Mesendoderm (in vitro differentiated cells): ENCODE measurements at regions not wholly inside any gene's neighbourhood (a gene's known extent, or its start where the extent isn't known, plus 50 kb on each side); places are given as distances from the start of the nearest gene placed in this dataset.

Source experiments
- DNase-seq: peaks from one replicate; pipeline ENCODE4 v3.0.0; 2013
- H2AK5ac ChIP-seq: 2 replicates; pipeline ENCODE4 v1.6.1; 2013; ENCODE audit warnings: low read length, inconsistent platforms
- H2BK120ac ChIP-seq: 2 replicates; pipeline ENCODE4 v1.6.1; 2013; ENCODE audit warnings: low read depth, mild to moderate bottlenecking, low read length, moderate library complexity, mixed read lengths
- H2BK15ac ChIP-seq: replicated peaks from 2 replicates; pipeline ENCODE4 v1.6.1; 2013; ENCODE audit warnings: low read depth, mild to moderate bottlenecking, moderate library complexity
- H2BK5ac ChIP-seq: 2 replicates; pipeline ENCODE4 v1.6.1; 2013; ENCODE audit warnings: low read length, inconsistent platforms
- H3K18ac ChIP-seq: 2 replicates; pipeline ENCODE4 v1.6.1; 2013; ENCODE audit warnings: mild to moderate bottlenecking, low read length, mixed read lengths
- H3K23ac ChIP-seq: one replicate; pipeline ENCODE4 v1.6.1; 2013; ENCODE audit warnings: low read length
- H3K27ac ChIP-seq: 2 replicates; pipeline ENCODE4 v1.5.1; 2013; ENCODE audit warnings: low read depth, mild to moderate bottlenecking, inconsistent platforms, low read length, moderate library complexity
- H3K27me3 ChIP-seq: 2 replicates; pipeline ENCODE4 v1.6.1; 2013; ENCODE audit warnings: low read length, control low read depth, mild to moderate bottlenecking, inconsistent platforms; ENCODE audit not compliant: insufficient read depth, poor library complexity
- H3K36me3 ChIP-seq: 2 replicates; pipeline ENCODE4 v1.6.1; 2013; ENCODE audit warnings: low read length, inconsistent platforms; ENCODE audit not compliant: control insufficient read depth, insufficient read depth
- H3K4ac ChIP-seq: one replicate; pipeline ENCODE4 v1.6.1; 2013; ENCODE audit warnings: low read depth, mild to moderate bottlenecking, low read length, moderate library complexity
- H3K4me1 ChIP-seq: 2 replicates; pipeline ENCODE4 v1.6.1; 2013; ENCODE audit warnings: low read depth, low read length, inconsistent platforms; ENCODE audit not compliant: control insufficient read depth
- H3K4me2 ChIP-seq: 2 replicates; pipeline ENCODE4 v1.6.1; 2013; ENCODE audit warnings: low read length
- H3K4me3 ChIP-seq: 2 replicates; pipeline ENCODE4 v1.5.1; 2013; ENCODE audit warnings: mild to moderate bottlenecking, low read length
- H3K56ac ChIP-seq: one replicate; pipeline ENCODE4 v1.6.1; 2013; ENCODE audit warnings: low read length
- H3K79me1 ChIP-seq: 2 replicates; pipeline ENCODE4 v1.6.1; 2013; ENCODE audit warnings: low read length, inconsistent platforms
- H3K79me2 ChIP-seq: 2 replicates; pipeline ENCODE4 v1.6.1; 2013; ENCODE audit warnings: mild to moderate bottlenecking, low read length; ENCODE audit not compliant: control insufficient read depth, insufficient read depth
- H3K9ac ChIP-seq: 2 replicates; pipeline ENCODE4 v1.6.1; 2013; ENCODE audit warnings: low read length, inconsistent platforms
- H4K5ac ChIP-seq: one replicate; pipeline ENCODE4 v1.6.1; 2013; ENCODE audit warnings: low read length
- H4K8ac ChIP-seq: one replicate; pipeline ENCODE4 v1.6.1; 2013; ENCODE audit warnings: low read depth, mild to moderate bottlenecking, control low read depth, low read length, moderate library complexity
- WGBS: extraction: QIAGEN DNeasy Blood & Tissue Kit; methylation state at CpG from one replicate; pipeline ENCODE4 v1.1.7; 2013; ENCODE audit warnings: low lambda C conversion rate, missing lambda C conversion rate; ENCODE audit not compliant: insufficient coverage; ENCODE audit errors: extremely low coverage; 5-methylcytosine and 5-hydroxymethylcytosine counted together

DNA sequence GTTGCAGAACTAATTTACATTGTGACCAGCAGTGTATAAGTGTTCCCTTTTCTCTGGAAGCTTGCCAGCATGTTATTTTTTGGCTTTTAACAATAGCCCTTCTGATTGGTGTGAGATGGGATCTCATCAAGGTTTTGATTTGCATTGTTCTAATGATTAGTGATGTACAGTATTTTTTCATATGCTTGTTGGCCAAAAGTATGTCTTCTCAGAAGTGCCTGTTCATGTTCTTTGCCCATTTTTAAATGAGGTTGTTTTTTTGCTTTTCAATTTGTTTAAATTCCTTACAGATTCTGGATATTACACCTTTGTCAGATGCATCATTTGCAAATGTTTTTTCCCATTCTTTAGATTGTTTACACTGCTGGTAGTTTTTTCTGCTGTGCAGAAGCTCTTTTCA is 627.0 kb upstream of the CNTNAP2 start:
- Histone ChIP-seq H4K8ac (no peak overlapping the region), H2AK5ac (no peak overlapping the region), H3K4me2 (no peak overlapping the region), H3K36me3 (no peaks in the 10 kb centered on the region), H3K23ac (no peak overlapping the region), H3K27ac (no peak overlapping the region), H2BK5ac (no peak overlapping the region), H2BK120ac (no peak overlapping the region), H3K27me3 (no peaks in the 10 kb centered on the region), H3K79me2 (no peaks in the 10 kb centered on the region), H3K4me1 (no peaks in the 10 kb centered on the region), H3K56ac (no peak overlapping the region), H2BK15ac (no peak overlapping the region), H3K4me3 (no peak overlapping the region), H3K79me1 (no peaks in the 10 kb centered on the region), H3K4ac (no peak overlapping the region), H3K9ac (no peak overlapping the region), H3K18ac (no peak overlapping the region), H4K5ac (no peak overlapping the region)
- DNase-seq: no peak

DNA sequence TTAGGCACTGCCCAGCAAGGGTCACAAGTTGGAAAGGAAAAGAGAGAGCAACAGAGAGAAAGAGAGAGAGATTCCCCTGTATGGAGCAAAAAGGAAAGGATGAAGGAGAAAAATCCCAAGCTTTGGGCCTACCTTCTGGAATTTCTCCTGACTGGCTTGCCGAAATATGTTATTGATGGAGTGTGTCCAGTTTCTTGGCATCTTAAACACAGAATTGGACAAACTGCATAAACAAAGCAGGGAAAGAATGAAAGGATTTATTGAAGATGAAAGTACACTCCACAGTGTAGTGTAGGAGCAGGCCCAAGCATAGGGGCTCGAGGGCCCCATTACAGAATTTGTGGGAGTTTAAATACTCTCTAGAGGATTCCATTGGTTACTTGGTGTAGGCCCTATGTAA is 627.8 kb upstream of the CNTNAP2 start:
- Histone ChIP-seq H2BK15ac (no peak overlapping the region), H3K27me3 (no peaks in the 10 kb centered on the region), H3K36me3 (no peaks in the 10 kb centered on the region), H3K9ac (no peak overlapping the region), H3K56ac (no peak overlapping the region), H2BK5ac (no peak overlapping the region), H3K23ac (no peak overlapping the region), H3K4me3 (no peak overlapping the region), H3K4me2 (no peak overlapping the region), H3K79me1 (no peaks in the 10 kb centered on the region), H4K8ac (no peak overlapping the region), H2AK5ac (no peak overlapping the region), H3K27ac (no peak overlapping the region), H3K4me1 (no peaks in the 10 kb centered on the region), H3K79me2 (no peaks in the 10 kb centered on the region), H3K18ac (no peak overlapping the region), H2BK120ac (no peak overlapping the region), H3K4ac (no peak overlapping the region), H4K5ac (no peak overlapping the region)
- no CpG with 5 or more reads among the region's 2 CpGs for WGBS
- DNase-seq: no peak

DNA sequence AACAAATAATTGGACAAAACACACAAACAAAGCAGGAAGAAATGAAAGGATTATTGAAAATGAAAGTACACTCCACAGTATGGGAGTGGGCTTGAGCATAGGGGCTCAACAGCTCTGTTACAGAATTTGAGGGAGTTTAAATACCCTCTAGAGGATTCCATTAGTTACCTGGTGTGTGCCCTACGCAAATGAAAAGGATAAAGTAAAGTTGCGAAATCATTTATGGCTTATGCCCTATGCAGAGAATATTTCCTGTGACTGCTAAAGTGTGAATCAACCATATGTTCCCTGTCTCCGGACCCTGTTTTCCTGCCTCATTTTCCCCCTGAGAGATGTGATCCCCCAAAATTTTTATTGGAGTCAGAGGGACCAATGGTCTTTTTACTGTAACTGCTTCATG is 634.6 kb upstream of the CNTNAP2 start:
- H3K4me1 ChIP-seq: no peaks in the 10 kb centered on the region
- no peaks in the 10 kb centered on the region for H3K27me3 ChIP-seq
- no peak overlapping the region for H3K56ac ChIP-seq
- H3K27ac ChIP-seq: no peak overlapping the region
- H3K36me3 ChIP-seq: no peaks in the 10 kb centered on the region
- H4K8ac ChIP-seq: no peak overlapping the region
- no peak overlapping the region for H2BK5ac ChIP-seq
- H3K9ac ChIP-seq: no peak overlapping the region
- no peak overlapping the region for H2AK5ac ChIP-seq
- no peak overlapping the region for H3K23ac ChIP-seq
- no peak overlapping the region for H3K4ac ChIP-seq
- H3K79me2 ChIP-seq: no peaks in the 10 kb centered on the region
- no peak overlapping the region for H2BK15ac ChIP-seq
- WGBS: no CpG with 5 or more reads among the region's 3 CpGs
- DNase-seq: no peak
- H4K5ac ChIP-seq: no peak overlapping the region
- H3K79me1 ChIP-seq: no peaks in the 10 kb centered on the region
- no peak overlapping the region for H3K18ac ChIP-seq
- no peak overlapping the region for H3K4me2 ChIP-seq
- no peak overlapping the region for H2BK120ac ChIP-seq
- H3K4me3 ChIP-seq: no peak overlapping the region

DNA sequence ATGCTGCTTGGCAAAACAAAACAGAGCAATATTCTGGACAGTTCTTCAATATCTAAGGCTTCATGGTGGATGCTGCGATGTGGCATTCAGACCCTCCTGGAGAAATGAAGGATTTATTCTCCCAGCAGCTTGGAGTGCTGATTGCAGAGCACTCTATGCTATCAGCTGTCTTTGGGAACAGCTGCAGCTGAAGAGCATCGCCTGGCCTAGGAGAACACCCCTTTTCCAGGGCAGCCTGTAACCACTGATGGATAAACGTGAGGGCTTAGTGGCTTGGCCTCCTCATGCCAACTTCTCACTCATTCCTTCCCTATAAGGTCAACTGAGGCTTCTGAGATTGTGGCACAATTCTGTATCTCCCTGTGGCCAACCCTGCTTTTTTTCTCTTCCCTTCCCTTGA is 638.1 kb upstream of the CNTNAP2 start:
- Histone ChIP-seq H3K23ac (no peak overlapping the region), H3K9ac (no peak overlapping the region), H3K4me3 (no peak overlapping the region), H3K79me1 (no peaks in the 10 kb centered on the region), H2AK5ac (no peak overlapping the region), H3K4me2 (no peak overlapping the region), H3K4me1 (no peaks in the 10 kb centered on the region), H3K79me2 (no peaks in the 10 kb centered on the region), H4K5ac (no peak overlapping the region), H4K8ac (no peak overlapping the region), H3K36me3 (no peaks in the 10 kb centered on the region), H3K27ac (no peak overlapping the region), H3K4ac (no peak overlapping the region), H3K18ac (no peak overlapping the region), H2BK15ac (no peak overlapping the region), H3K27me3 (no peaks in the 10 kb centered on the region), H2BK5ac (no peak overlapping the region), H2BK120ac (no peak overlapping the region), H3K56ac (no peak overlapping the region)
- DNase-seq: no peak
- no CpG with 5 or more reads among the region's 3 CpGs for WGBS

DNA sequence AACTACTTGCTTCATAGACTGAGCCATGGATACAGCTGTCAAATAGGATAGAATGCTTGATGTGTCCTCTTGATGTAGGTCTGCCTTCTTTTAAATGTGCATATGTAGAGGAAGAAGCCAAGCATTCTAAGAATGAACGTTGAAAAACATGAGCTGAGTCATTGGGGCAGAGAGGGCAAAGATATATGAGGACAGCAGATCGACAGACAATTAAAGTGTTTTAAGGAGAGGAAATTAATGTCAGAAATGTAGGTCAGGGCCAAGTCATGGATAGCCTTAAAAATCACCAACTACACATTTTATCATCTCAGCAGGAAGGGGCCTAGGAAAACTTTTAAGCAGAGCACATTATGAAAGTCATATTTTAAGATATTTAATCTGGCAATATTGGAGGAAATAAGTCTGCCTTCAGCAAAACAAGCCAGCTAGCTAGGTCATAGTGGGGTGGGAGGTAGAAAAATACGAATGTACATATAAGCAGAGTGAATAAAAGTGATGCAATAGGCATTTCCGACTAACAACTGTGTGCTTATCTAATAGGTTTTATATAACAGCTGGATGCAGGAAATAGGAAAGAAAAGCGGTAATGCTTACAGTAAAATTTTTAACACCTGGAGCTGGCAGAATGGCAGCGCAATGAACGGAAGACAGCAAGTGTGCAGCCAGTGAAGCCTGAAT is 638.3 kb upstream of the TPK1 start:
- peak overlapping the region; percentile 55 for H3K4ac ChIP-seq
- H3K18ac ChIP-seq: no peak overlapping the region
- H3K4me1 ChIP-seq: no peaks in the 10 kb centered on the region
- no peak overlapping the region for H3K23ac ChIP-seq
- no peaks in the 10 kb centered on the region for H3K79me1 ChIP-seq
- H2BK120ac ChIP-seq: no peak overlapping the region
- no CpG with 5 or more reads among the region's 7 CpGs for WGBS
- no peak overlapping the region for H4K8ac ChIP-seq
- no peaks in the 10 kb centered on the region for H3K36me3 ChIP-seq
- peak; percentile 25 for DNase-seq
- H3K9ac ChIP-seq: no peak overlapping the region
- H2AK5ac ChIP-seq: no peak overlapping the region
- H2BK5ac ChIP-seq: no peak overlapping the region
- H3K79me2 ChIP-seq: no peaks in the 10 kb centered on the region
- H3K4me3 ChIP-seq: no peak overlapping the region
- H2BK15ac ChIP-seq: no peak overlapping the region
- no peak overlapping the region for H3K56ac ChIP-seq
- H4K5ac ChIP-seq: no peak overlapping the region
- H3K27me3 ChIP-seq: no peaks in the 10 kb centered on the region
- no peak overlapping the region for H3K4me2 ChIP-seq
- no peak overlapping the region for H3K27ac ChIP-seq

DNA sequence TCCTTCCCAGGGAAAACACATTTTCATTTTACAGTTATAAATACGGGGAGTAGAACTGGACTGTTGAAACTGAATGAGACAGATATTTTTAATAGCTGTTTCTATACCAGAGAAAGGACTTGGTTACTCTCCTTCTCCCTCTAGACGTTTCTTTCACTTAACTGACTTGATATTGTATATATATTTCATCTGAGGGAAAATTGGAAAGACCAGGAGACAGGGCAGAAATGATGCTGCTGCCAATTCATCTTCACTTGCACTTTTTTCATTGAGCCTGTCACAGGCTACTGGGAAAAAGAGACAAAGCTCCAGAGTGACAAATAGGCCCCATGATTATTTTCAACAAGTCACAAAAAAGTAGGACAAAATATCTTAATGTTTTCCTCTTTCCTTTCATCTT is 636.0 kb upstream of the TPK1 start:
- no peak overlapping the region for H3K23ac ChIP-seq
- no peak overlapping the region for H3K27ac ChIP-seq
- H3K79me2 ChIP-seq: no peaks in the 10 kb centered on the region
- no peaks in the 10 kb centered on the region for H3K79me1 ChIP-seq
- H3K4me1 ChIP-seq: no peaks in the 10 kb centered on the region
- no peak overlapping the region for H4K8ac ChIP-seq
- DNase-seq: no peak
- H2AK5ac ChIP-seq: no peak overlapping the region
- H3K9ac ChIP-seq: no peak overlapping the region
- no peak overlapping the region for H2BK5ac ChIP-seq
- no peaks in the 10 kb centered on the region for H3K27me3 ChIP-seq
- H2BK120ac ChIP-seq: no peak overlapping the region
- no peak overlapping the region for H3K4ac ChIP-seq
- WGBS: no CpG with 5 or more reads among the region's 2 CpGs
- H3K4me3 ChIP-seq: no peak overlapping the region
- no peak overlapping the region for H3K56ac ChIP-seq
- H4K5ac ChIP-seq: no peak overlapping the region
- H3K18ac ChIP-seq: no peak overlapping the region
- H2BK15ac ChIP-seq: no peak overlapping the region
- no peaks in the 10 kb centered on the region for H3K36me3 ChIP-seq
- no peak overlapping the region for H3K4me2 ChIP-seq
